SK-N-SH (cell line): ENCODE measurements at regions not wholly inside any gene's neighbourhood (a gene's known extent, or its start where the extent isn't known, plus 50 kb on each side); places are given as distances from the start of the nearest gene placed in this dataset.

Experiments used
- CHD2 ChIP-seq: fragments of 150-350 bp; IDR thresholded peaks from 2 replicates; pipeline ENCODE4 v1.6.1; 2018; ENCODE audit warnings: low read length; ENCODE audit not compliant: partially characterized antibody
- EP300 ChIP-seq, 2 experiments: IDR thresholded peaks; 2 replicates each; pipeline versions ENCODE4 v1.4.0 to v1.6.1; 2012; ENCODE audit warnings: borderline replicate concordance in 1 of 2, low read depth in 1 of 2, low read length in 1 of 2
- FOSL2 ChIP-seq: IDR thresholded peaks from 2 replicates; pipeline ENCODE4 v1.4.0; 2012; ENCODE audit warnings: low read depth, mild to moderate bottlenecking, moderate library complexity, borderline replicate concordance
- FOXM1 ChIP-seq: IDR thresholded peaks from 2 replicates; pipeline ENCODE4 v1.4.0; 2012; ENCODE audit warnings: low read depth, mild to moderate bottlenecking
- NRF1 ChIP-seq: IDR thresholded peaks from 2 replicates; pipeline ENCODE4 v1.6.1; 2012; ENCODE audit warnings: low read depth, mild to moderate bottlenecking, low read length
- POLR2AphosphoS5 ChIP-seq: IDR thresholded peaks from 2 replicates; pipeline ENCODE4 v1.6.1; 2012; ENCODE audit warnings: low read depth, low read length
- RAD21 ChIP-seq: IDR thresholded peaks from 2 replicates; pipeline ENCODE4 v1.6.1; 2012; ENCODE audit warnings: mild to moderate bottlenecking, low read length
- SIN3A ChIP-seq: IDR thresholded peaks from 2 replicates; pipeline ENCODE4 v1.6.1; 2012; ENCODE audit warnings: low read depth, mild to moderate bottlenecking, low read length, moderate library complexity, borderline replicate concordance
- SMC3 ChIP-seq: IDR thresholded peaks from 2 replicates; pipeline ENCODE4 v1.6.1; 2012; ENCODE audit warnings: low read depth, low read length, improper control_type of control experiment
- TAF1 ChIP-seq: IDR thresholded peaks from 2 replicates; pipeline ENCODE4 v1.6.1; 2012; ENCODE audit warnings: low read depth, mild to moderate bottlenecking, low read length, moderate library complexity, borderline replicate concordance
- TCF12 ChIP-seq: IDR thresholded peaks from 2 replicates; pipeline ENCODE4 v1.4.0; 2012
- YY1 ChIP-seq: IDR thresholded peaks from 2 replicates; pipeline ENCODE4 v1.4.0; 2012; ENCODE audit warnings: low read depth, mild to moderate bottlenecking
- TF ChIP-seq, protein P1 (sequence below): fragments of 200-600 bp; sonication (generic); IDR thresholded peaks from 2 replicates; pipeline ENCODE4 v1.6.1; 2017; ENCODE audit warnings: antibody characterized with exemption, mild to moderate bottlenecking, moderate library complexity
- TF ChIP-seq, protein P2 (sequence below): IDR thresholded peaks from 2 replicates; pipeline ENCODE4 v1.6.1; 2012; ENCODE audit warnings: mild to moderate bottlenecking, low read depth, low read length, moderate library complexity

DNA sequence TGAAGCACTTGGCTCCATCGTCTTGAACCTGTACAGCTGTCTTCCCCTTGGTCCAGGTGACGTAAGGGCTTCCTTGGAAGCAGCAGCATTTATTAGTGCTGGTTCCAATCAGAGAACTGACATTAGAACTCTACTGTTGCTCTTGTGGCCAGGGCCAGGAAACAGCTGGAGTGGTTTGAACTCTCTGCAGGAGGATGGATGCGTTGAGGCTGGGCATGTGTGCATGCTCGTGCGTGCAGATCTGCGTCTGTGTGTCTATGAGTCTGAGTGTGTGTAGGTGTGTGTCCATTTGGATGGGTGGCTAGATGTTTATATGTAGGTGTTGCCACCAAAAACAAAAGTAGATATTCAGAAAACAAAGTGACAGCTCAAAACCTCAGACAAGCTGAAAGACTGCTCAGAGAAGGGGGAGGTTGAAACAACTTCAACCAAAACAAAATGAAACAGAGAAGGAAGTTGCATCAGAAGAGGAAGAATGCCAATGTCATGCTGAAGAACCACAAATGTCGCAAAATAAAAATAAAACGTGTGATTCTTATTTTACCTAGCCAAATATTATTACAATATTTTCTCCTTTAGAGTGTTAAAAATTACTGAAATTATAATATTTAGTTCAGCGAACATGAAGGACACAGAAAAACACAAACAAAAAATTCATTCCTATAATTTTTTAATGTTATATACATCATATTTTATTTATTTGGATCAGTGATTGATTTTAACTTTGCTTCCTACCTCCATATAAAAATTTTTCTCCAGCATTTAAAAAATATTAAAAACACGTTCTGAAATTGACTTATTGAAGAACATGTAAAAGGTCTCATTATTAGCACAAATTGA lies 96.1 kb upstream of the MKLN1 start:
- TF ChIP-seq, protein P1, sequence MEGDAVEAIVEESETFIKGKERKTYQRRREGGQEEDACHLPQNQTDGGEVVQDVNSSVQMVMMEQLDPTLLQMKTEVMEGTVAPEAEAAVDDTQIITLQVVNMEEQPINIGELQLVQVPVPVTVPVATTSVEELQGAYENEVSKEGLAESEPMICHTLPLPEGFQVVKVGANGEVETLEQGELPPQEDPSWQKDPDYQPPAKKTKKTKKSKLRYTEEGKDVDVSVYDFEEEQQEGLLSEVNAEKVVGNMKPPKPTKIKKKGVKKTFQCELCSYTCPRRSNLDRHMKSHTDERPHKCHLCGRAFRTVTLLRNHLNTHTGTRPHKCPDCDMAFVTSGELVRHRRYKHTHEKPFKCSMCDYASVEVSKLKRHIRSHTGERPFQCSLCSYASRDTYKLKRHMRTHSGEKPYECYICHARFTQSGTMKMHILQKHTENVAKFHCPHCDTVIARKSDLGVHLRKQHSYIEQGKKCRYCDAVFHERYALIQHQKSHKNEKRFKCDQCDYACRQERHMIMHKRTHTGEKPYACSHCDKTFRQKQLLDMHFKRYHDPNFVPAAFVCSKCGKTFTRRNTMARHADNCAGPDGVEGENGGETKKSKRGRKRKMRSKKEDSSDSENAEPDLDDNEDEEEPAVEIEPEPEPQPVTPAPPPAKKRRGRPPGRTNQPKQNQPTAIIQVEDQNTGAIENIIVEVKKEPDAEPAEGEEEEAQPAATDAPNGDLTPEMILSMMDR, result no peak
- TF ChIP-seq SIN3A (no peak), POLR2AphosphoS5 (no peak), FOXM1 (no peak), FOSL2 (no peak), CHD2 (no peak), NRF1 (no peak), TCF12 (no peak), RAD21 (no peak), TAF1 (no peak), YY1 (no peak), EP300 (IDR thresholded peaks at IDR 0.05; ENCODE audit: borderline replicate concordance in 1 of 2, low read depth in 1 of 2, low read length in 1 of 2) (no peak), SMC3 (no peak)
- TF ChIP-seq, protein P2, sequence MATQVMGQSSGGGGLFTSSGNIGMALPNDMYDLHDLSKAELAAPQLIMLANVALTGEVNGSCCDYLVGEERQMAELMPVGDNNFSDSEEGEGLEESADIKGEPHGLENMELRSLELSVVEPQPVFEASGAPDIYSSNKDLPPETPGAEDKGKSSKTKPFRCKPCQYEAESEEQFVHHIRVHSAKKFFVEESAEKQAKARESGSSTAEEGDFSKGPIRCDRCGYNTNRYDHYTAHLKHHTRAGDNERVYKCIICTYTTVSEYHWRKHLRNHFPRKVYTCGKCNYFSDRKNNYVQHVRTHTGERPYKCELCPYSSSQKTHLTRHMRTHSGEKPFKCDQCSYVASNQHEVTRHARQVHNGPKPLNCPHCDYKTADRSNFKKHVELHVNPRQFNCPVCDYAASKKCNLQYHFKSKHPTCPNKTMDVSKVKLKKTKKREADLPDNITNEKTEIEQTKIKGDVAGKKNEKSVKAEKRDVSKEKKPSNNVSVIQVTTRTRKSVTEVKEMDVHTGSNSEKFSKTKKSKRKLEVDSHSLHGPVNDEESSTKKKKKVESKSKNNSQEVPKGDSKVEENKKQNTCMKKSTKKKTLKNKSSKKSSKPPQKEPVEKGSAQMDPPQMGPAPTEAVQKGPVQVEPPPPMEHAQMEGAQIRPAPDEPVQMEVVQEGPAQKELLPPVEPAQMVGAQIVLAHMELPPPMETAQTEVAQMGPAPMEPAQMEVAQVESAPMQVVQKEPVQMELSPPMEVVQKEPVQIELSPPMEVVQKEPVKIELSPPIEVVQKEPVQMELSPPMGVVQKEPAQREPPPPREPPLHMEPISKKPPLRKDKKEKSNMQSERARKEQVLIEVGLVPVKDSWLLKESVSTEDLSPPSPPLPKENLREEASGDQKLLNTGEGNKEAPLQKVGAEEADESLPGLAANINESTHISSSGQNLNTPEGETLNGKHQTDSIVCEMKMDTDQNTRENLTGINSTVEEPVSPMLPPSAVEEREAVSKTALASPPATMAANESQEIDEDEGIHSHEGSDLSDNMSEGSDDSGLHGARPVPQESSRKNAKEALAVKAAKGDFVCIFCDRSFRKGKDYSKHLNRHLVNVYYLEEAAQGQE, result no peak
